ENCODE measurements at regions not wholly inside any gene's neighbourhood (a gene's known extent, or its start where the extent isn't known, plus 50 kb on each side); places are given as distances from the start of the nearest gene placed in this dataset.

DNA sequence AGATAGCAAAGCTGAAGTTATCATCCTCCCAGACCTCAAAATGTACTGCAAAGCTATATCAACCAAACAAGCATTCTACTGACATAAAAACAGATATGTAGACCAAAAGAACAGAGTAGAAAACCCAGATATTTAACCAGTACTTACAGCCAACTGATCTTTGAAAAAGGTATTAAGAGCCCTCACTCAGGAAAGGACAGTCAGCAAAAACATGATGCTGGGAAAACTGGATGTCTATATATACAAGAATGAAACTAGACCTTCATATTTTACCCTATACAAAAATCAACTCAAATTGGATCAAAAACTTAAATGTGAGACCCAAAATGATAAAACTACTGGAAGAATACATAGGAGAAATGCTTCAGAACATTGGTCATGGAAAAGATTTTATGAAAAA is 87.5 kb upstream of the MME start:
- no peak for TF ChIP-seq FOXM1 (IDR thresholded peaks at IDR 0.05; ENCODE audit: borderline replicate concordance, low read depth)
- TF ChIP-seq, protein P1, sequence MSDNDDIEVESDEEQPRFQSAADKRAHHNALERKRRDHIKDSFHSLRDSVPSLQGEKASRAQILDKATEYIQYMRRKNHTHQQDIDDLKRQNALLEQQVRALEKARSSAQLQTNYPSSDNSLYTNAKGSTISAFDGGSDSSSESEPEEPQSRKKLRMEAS (IDR thresholded peaks at IDR 0.05) = no peak
- TF ChIP-seq, protein P2, sequence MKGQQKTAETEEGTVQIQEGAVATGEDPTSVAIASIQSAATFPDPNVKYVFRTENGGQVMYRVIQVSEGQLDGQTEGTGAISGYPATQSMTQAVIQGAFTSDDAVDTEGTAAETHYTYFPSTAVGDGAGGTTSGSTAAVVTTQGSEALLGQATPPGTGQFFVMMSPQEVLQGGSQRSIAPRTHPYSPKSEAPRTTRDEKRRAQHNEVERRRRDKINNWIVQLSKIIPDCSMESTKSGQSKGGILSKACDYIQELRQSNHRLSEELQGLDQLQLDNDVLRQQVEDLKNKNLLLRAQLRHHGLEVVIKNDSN (IDR thresholded peaks at IDR 0.05) = no peak
- TF ChIP-seq CREB1 (IDR thresholded peaks at IDR 0.05; ENCODE audit: low read depth) = no peak
- no peak for TF ChIP-seq ZBTB7A (IDR thresholded peaks at IDR 0.05; ENCODE audit: low read depth)
- no peak for TF ChIP-seq RAD21 (IDR thresholded peaks at IDR 0.05; ENCODE audit: low read depth)
- no peak for TF ChIP-seq TCF12 (IDR thresholded peaks at IDR 0.05; ENCODE audit: low read depth)
- TF ChIP-seq EGR1 (IDR thresholded peaks at IDR 0.05) = no peak
- no peak for TF ChIP-seq CEBPB (IDR thresholded peaks at IDR 0.05)
- TF ChIP-seq NFIC (IDR thresholded peaks at IDR 0.05) = no peak
- TF ChIP-seq TEAD4 (IDR thresholded peaks at IDR 0.05) = no peak
- no peak for TF ChIP-seq YY1 (IDR thresholded peaks at IDR 0.05; ENCODE audit: low read depth)
- TF ChIP-seq EP300 (IDR thresholded peaks at IDR 0.05; ENCODE audit: borderline replicate concordance) = no peak
- TF ChIP-seq TAF1 (IDR thresholded peaks at IDR 0.05; ENCODE audit: low read depth) = no peak
- TF ChIP-seq, protein P3, sequence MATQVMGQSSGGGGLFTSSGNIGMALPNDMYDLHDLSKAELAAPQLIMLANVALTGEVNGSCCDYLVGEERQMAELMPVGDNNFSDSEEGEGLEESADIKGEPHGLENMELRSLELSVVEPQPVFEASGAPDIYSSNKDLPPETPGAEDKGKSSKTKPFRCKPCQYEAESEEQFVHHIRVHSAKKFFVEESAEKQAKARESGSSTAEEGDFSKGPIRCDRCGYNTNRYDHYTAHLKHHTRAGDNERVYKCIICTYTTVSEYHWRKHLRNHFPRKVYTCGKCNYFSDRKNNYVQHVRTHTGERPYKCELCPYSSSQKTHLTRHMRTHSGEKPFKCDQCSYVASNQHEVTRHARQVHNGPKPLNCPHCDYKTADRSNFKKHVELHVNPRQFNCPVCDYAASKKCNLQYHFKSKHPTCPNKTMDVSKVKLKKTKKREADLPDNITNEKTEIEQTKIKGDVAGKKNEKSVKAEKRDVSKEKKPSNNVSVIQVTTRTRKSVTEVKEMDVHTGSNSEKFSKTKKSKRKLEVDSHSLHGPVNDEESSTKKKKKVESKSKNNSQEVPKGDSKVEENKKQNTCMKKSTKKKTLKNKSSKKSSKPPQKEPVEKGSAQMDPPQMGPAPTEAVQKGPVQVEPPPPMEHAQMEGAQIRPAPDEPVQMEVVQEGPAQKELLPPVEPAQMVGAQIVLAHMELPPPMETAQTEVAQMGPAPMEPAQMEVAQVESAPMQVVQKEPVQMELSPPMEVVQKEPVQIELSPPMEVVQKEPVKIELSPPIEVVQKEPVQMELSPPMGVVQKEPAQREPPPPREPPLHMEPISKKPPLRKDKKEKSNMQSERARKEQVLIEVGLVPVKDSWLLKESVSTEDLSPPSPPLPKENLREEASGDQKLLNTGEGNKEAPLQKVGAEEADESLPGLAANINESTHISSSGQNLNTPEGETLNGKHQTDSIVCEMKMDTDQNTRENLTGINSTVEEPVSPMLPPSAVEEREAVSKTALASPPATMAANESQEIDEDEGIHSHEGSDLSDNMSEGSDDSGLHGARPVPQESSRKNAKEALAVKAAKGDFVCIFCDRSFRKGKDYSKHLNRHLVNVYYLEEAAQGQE (IDR thresholded peaks at IDR 0.05; ENCODE audit: low read depth) = no peak

DNA sequence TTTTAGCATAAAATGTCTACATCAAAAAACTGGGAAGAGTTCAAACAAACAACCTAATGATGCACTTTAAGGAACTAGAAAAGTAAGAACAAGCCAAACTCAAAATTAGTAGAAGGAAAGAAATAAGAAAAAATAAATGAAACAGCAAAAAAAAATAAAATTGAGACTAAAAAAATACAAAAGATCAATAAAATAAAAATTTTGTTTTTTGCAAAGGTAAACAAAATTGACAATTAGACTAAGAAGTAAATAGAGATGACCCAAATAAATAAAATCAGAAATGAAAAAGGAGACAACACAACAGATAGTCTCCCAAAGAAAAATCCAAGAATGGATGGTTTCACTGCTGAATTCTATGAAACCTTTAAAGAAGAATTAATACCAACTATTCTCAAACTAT is 89.6 kb upstream of the MME start:
- TF ChIP-seq RAD21 (IDR thresholded peaks at IDR 0.05; ENCODE audit: low read depth) (no peak), TCF12 (IDR thresholded peaks at IDR 0.05; ENCODE audit: low read depth) (no peak), EGR1 (IDR thresholded peaks at IDR 0.05) (no peak), TAF1 (IDR thresholded peaks at IDR 0.05; ENCODE audit: low read depth) (no peak), CREB1 (IDR thresholded peaks at IDR 0.05; ENCODE audit: low read depth) (no peak), NFIC (IDR thresholded peaks at IDR 0.05) (no peak), FOXM1 (IDR thresholded peaks at IDR 0.05; ENCODE audit: borderline replicate concordance, low read depth) (no peak), CEBPB (IDR thresholded peaks at IDR 0.05) (no peak), EP300 (IDR thresholded peaks at IDR 0.05; ENCODE audit: borderline replicate concordance) (no peak), ZBTB7A (IDR thresholded peaks at IDR 0.05; ENCODE audit: low read depth) (no peak), YY1 (IDR thresholded peaks at IDR 0.05; ENCODE audit: low read depth) (no peak), TEAD4 (IDR thresholded peaks at IDR 0.05) (no peak)
- TF ChIP-seq, protein P2 (IDR thresholded peaks at IDR 0.05) = no peak
- TF ChIP-seq, protein P1 (IDR thresholded peaks at IDR 0.05) = no peak
- TF ChIP-seq, protein P3 (IDR thresholded peaks at IDR 0.05; ENCODE audit: low read depth) = no peak

DNA sequence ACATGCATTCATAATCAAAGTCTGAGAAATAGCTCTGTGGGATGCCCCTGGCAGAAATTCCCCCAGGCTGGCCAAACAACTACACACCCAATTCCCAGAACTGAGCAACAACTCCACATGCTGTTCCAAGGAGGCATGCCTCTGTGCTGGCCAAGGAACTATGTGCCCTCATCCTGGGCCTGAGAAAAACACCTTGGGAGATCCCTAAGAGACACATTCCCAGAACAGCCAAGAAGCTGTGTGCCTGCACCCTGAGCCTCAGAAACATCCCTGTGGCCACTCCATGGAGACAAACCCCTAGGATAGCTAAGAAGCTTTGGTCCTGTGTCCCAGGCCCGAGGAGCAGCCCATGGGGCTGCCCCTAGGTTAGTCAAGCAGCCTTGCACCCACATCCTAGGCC is 92.3 kb upstream of the MME start:
- TF ChIP-seq CREB1 (IDR thresholded peaks at IDR 0.05; ENCODE audit: low read depth) = no peak
- TF ChIP-seq CEBPB (IDR thresholded peaks at IDR 0.05) = no peak
- no peak for TF ChIP-seq TAF1 (IDR thresholded peaks at IDR 0.05; ENCODE audit: low read depth)
- TF ChIP-seq, protein P2 (IDR thresholded peaks at IDR 0.05) = no peak
- TF ChIP-seq FOXM1 (IDR thresholded peaks at IDR 0.05; ENCODE audit: borderline replicate concordance, low read depth) = no peak
- no peak for TF ChIP-seq TCF12 (IDR thresholded peaks at IDR 0.05; ENCODE audit: low read depth)
- TF ChIP-seq NFIC (IDR thresholded peaks at IDR 0.05) = no peak
- TF ChIP-seq, protein P3 (IDR thresholded peaks at IDR 0.05; ENCODE audit: low read depth) = no peak
- no peak for TF ChIP-seq EGR1 (IDR thresholded peaks at IDR 0.05)
- no peak for TF ChIP-seq YY1 (IDR thresholded peaks at IDR 0.05; ENCODE audit: low read depth)
- TF ChIP-seq TEAD4 (IDR thresholded peaks at IDR 0.05) = no peak
- no peak for TF ChIP-seq ZBTB7A (IDR thresholded peaks at IDR 0.05; ENCODE audit: low read depth)
- no peak for TF ChIP-seq EP300 (IDR thresholded peaks at IDR 0.05; ENCODE audit: borderline replicate concordance)

DNA sequence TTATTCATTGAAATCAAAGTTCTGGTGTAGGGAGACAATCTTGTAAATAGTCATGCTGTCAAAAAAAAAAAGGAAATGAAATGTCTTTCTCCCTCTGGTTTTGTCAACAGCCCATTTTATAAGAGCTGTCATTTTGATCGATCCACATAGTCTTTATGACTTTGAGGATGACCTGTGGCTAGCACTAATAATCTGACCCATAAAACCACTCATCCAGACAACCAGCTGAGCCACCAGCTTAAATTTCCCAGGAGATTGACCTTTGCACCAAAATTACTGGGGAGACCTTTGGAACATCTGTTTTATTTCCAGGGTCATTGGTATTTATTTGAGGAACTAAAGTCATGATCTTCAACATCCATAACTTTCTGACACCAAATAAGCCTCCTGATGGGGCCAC is 98.5 kb upstream of the MME start:
- no peak for TF ChIP-seq YY1 (IDR thresholded peaks at IDR 0.05; ENCODE audit: low read depth)
- no peak for TF ChIP-seq CEBPB (IDR thresholded peaks at IDR 0.05)
- TF ChIP-seq EGR1 (IDR thresholded peaks at IDR 0.05) = no peak
- no peak for TF ChIP-seq EP300 (IDR thresholded peaks at IDR 0.05; ENCODE audit: borderline replicate concordance)
- TF ChIP-seq TCF12 (IDR thresholded peaks at IDR 0.05; ENCODE audit: low read depth) = no peak
- TF ChIP-seq, protein P2 (IDR thresholded peaks at IDR 0.05) = no peak
- TF ChIP-seq NFIC (IDR thresholded peaks at IDR 0.05) = no peak
- no peak for TF ChIP-seq FOXM1 (IDR thresholded peaks at IDR 0.05; ENCODE audit: borderline replicate concordance, low read depth)
- no peak for TF ChIP-seq CREB1 (IDR thresholded peaks at IDR 0.05; ENCODE audit: low read depth)
- TF ChIP-seq TEAD4 (IDR thresholded peaks at IDR 0.05) = no peak
- no peak for TF ChIP-seq ZBTB7A (IDR thresholded peaks at IDR 0.05; ENCODE audit: low read depth)
- TF ChIP-seq RAD21 (IDR thresholded peaks at IDR 0.05; ENCODE audit: low read depth) = no peak
- TF ChIP-seq TAF1 (IDR thresholded peaks at IDR 0.05; ENCODE audit: low read depth) = no peak
